ENCODE measurements at regions not wholly inside any gene's neighbourhood (a gene's known extent, or its start where the extent isn't known, plus 50 kb on each side); places are given as distances from the start of the nearest gene placed in this dataset.

DNA sequence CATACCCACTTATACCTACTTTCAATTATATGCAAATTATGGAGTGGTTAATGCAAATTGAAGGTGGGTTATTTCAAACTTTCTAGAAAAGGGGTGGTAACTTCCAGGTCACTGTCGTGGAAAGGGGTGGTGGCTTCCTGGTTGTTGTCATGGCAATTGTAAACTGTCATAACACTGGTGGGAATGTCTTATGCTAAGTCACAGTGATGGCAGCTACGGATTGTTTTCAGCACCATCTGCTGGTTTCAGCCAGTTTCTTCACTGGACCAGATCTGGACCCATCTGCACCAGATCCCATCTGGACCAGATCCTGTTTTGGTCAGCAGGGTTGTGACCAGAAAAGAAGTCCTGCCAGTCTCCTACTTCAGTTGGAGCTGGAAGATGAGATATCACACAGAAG lies 1469.3 kb downstream of the AACS start:
- CTCF ChIA-PET: no interaction called here
- no peak overlapping the region for H3K4me3 ChIP-seq (replicated peaks in 1 of 3; ENCODE audit: insufficient read depth in 1 of 3, low read depth in 1 of 3, low read length in 3 of 3)
- no peak overlapping the region for H3K27ac ChIP-seq (ENCODE audit: insufficient read depth, low read depth, low read length)
- POLR2A ChIA-PET: no interaction called here
- dilution Hi-C loops (cut with MboI; ENCODE audit: extremely low pct_ligation_motif_present, low sequenced_read_pairs) (no loop called here), intact Hi-C loops (cut with micrococcal nuclease) (no loop called here)
- TF ChIP-seq FOS (IDR thresholded peaks at IDR 0.05; ENCODE audit: borderline replicate concordance, insufficient read depth, low read length): no peak
- TF ChIP-seq POLR2A (IDR thresholded peaks at IDR 0.05; ENCODE audit: low read depth, low read length): no peak
- TF ChIP-seq, protein P1, sequence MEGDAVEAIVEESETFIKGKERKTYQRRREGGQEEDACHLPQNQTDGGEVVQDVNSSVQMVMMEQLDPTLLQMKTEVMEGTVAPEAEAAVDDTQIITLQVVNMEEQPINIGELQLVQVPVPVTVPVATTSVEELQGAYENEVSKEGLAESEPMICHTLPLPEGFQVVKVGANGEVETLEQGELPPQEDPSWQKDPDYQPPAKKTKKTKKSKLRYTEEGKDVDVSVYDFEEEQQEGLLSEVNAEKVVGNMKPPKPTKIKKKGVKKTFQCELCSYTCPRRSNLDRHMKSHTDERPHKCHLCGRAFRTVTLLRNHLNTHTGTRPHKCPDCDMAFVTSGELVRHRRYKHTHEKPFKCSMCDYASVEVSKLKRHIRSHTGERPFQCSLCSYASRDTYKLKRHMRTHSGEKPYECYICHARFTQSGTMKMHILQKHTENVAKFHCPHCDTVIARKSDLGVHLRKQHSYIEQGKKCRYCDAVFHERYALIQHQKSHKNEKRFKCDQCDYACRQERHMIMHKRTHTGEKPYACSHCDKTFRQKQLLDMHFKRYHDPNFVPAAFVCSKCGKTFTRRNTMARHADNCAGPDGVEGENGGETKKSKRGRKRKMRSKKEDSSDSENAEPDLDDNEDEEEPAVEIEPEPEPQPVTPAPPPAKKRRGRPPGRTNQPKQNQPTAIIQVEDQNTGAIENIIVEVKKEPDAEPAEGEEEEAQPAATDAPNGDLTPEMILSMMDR (IDR thresholded peaks at IDR 0.05; ENCODE audit: extremely low read depth in 1 of 2, insufficient read depth in 1 of 2, low read depth in 1 of 2, low read length in 2 of 2): no peak
- TF ChIP-seq MYC (IDR thresholded peaks at IDR 0.05; ENCODE audit: low read depth, low read length): no peak
- no peak for TF ChIP-seq JUN (IDR thresholded peaks at IDR 0.05; ENCODE audit: borderline replicate concordance, insufficient read depth, insufficient read length, low read depth)
- TF ChIP-seq GATA2 (IDR thresholded peaks at IDR 0.05; ENCODE audit: insufficient read depth, insufficient read length, low read depth, low read length): no peak
- TF ChIP-seq, protein P2, sequence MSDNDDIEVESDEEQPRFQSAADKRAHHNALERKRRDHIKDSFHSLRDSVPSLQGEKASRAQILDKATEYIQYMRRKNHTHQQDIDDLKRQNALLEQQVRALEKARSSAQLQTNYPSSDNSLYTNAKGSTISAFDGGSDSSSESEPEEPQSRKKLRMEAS (IDR thresholded peaks at IDR 0.05; ENCODE audit: insufficient read depth, insufficient read length): no peak
- TF ChIP-seq EZH2 (IDR thresholded peaks at IDR 0.05; ENCODE audit: borderline replicate concordance, low read depth, low read length, severe bottlenecking): no peak
- no peak for TF ChIP-seq POLR2AphosphoS5 (IDR thresholded peaks at IDR 0.05; ENCODE audit: insufficient read depth, low read depth, low read length)
- H3K9me1 ChIP-seq (replicated peaks; ENCODE audit: control insufficient read depth, extremely low read depth, insufficient read depth, low read length): no peaks in the 10 kb centered on the region
- H3K36me3 ChIP-seq (ENCODE audit: control insufficient read depth in 2 of 2, extremely low read depth in 1 of 2, insufficient read depth in 2 of 2, low read length in 2 of 2): no peaks in the 10 kb centered on the region
- no peaks in the 10 kb centered on the region for H3K79me2 ChIP-seq (ENCODE audit: control insufficient read depth, insufficient read depth, low read length)
- BruUV-seq (replicated peaks): no TSS peak
- H3K9me3 ChIP-seq (replicated peaks; ENCODE audit: control insufficient read depth, insufficient read depth, low read length): peaks cover 4% of the 10 kb centered on the region
- no peaks in the 10 kb centered on the region for H3K27me3 ChIP-seq (ENCODE audit: control insufficient read depth in 2 of 2, insufficient read depth in 2 of 2, low read length in 2 of 2)
- H2AFZ ChIP-seq (ENCODE audit: low read depth, low read length): no peak overlapping the region
- no peak for FAIRE-seq
- H4K20me1 ChIP-seq (replicated peaks; ENCODE audit: control insufficient read depth, extremely low read depth, insufficient read depth, low read length): no peaks in the 10 kb centered on the region
- no peak overlapping the region for H3K9ac ChIP-seq (replicated peaks; ENCODE audit: extremely low read depth, insufficient read depth, low read length)
- no peak for DNase-seq (ENCODE audit: low read depth, low spot score)
- H3K4me1 ChIP-seq (ENCODE audit: control insufficient read depth, extremely low read depth, insufficient read depth, low read length): no peaks in the 10 kb centered on the region
- H3K4me2 ChIP-seq (ENCODE audit: insufficient read depth, low read length): no peak overlapping the region

Data from endothelial cell of umbilical vein (primary cell).